ENCODE measurements at regions not wholly inside any gene's neighbourhood (a gene's known extent, or its start where the extent isn't known, plus 50 kb on each side); places are given as distances from the start of the nearest gene placed in this dataset.

DNA sequence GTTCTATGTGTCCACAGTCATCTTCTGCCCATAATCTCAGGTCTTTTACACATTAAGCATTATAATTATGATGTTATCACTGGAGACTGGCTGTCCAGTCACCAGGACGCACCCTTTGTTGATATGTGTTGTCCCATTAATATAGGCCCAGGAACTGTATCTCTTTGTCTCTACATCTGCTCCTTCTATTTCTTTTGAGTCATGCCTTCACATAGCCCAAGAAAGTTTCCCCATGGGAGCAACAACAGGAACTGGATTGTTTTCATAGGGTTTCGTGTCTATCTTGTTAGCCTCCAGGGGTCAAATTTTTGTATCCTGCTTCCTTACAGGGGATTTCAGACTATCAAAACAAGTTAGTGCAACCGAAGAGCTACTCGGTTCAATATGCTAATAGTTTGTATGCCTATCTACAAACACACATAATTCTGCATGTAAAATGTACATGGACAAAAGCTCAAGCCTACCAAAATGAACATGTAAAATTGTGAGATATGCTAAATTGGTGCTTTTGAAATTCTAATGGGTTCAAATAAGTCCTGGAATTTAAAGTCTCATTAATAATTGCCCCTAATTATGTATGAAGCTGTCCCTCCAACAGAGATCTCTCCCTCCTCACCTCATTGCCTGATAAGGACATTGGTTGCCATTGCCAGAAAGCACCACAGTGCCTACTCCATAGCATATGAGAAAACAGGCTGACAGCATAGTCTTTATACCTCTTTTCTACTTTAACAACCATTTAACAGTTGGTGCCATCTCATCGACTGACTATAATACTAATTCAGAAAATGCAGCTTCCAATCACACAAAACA lies 99.8 kb upstream of the DIO2 start:
- Histone ChIP-seq H3K4me3 (no peak overlapping the region), H3K27ac (no peak overlapping the region), H3K27me3 (no peaks in the 10 kb centered on the region), H3K4me1 (no peaks in the 10 kb centered on the region), H3K36me3 (no peaks in the 10 kb centered on the region), H3K9me3 (no peaks in the 10 kb centered on the region)
- ATAC-seq (no peak), DNase-seq (no peak)
- no peak for TF ChIP-seq POLR2A (IDR thresholded peaks at IDR 0.05)
- TF ChIP-seq, protein P1, sequence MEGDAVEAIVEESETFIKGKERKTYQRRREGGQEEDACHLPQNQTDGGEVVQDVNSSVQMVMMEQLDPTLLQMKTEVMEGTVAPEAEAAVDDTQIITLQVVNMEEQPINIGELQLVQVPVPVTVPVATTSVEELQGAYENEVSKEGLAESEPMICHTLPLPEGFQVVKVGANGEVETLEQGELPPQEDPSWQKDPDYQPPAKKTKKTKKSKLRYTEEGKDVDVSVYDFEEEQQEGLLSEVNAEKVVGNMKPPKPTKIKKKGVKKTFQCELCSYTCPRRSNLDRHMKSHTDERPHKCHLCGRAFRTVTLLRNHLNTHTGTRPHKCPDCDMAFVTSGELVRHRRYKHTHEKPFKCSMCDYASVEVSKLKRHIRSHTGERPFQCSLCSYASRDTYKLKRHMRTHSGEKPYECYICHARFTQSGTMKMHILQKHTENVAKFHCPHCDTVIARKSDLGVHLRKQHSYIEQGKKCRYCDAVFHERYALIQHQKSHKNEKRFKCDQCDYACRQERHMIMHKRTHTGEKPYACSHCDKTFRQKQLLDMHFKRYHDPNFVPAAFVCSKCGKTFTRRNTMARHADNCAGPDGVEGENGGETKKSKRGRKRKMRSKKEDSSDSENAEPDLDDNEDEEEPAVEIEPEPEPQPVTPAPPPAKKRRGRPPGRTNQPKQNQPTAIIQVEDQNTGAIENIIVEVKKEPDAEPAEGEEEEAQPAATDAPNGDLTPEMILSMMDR (IDR thresholded peaks at IDR 0.05 in 4 of 5, conservative IDR thresholded peaks at IDR 0.05 in 1 of 5), result no peak
- in situ Hi-C loops (cut with MboI; ENCODE audit: low sequenced_read_pairs in 4 of 4), result no loop called here
- intact Hi-C loops (cut with DNase I; ENCODE audit: low total_unique reads), result no loop called here

DNA sequence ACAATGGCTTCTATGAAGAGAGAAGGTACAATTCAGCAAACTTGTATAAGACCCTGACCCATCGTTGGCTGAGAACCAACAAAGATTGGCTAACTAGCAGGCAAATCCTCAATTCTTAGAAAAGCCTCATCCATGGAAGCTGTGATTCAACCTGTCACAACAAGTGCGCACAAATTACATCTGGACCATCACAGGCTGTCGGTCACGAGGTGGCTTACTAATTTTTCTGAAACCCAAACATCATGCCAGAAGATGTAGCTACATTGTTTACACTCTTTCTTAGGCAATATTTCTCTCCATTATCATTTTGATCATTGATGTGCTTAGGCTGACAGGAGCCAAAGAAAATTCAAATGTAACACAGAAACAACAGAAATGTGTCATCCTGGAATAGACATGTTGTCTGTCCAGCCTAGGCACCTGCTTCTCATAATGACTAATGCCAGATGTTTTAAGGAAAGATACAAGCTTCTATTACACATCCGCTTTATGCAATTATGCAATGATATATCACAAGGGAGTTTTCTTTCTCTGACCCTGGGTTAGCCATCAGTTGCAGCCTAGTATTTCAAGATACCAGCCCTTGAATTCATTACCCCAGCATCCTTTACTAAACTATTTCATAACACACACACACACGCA lies 92.9 kb upstream of the DIO2 start:
- H3K4me3 ChIP-seq, result no peak overlapping the region
- H3K27ac ChIP-seq, result no peak overlapping the region
- no peaks in the 10 kb centered on the region for H3K4me1 ChIP-seq
- in situ Hi-C loops (cut with MboI; ENCODE audit: low sequenced_read_pairs in 4 of 4) (no loop called here), intact Hi-C loops (cut with DNase I; ENCODE audit: low total_unique reads) (loop anchor here (1.0 kb wide), 1 partner anchor 47 kb away; no protein-coding TSS in a partner anchor)
- peak; percentile 78 to 89 for ATAC-seq
- TF ChIP-seq, protein P1 (IDR thresholded peaks at IDR 0.05 in 4 of 5, conservative IDR thresholded peaks at IDR 0.05 in 1 of 5), result no peak
- TF ChIP-seq POLR2A (IDR thresholded peaks at IDR 0.05), result no peak
- no peaks in the 10 kb centered on the region for H3K9me3 ChIP-seq
- peak; percentile 23 to 27 for DNase-seq
- H3K36me3 ChIP-seq, result no peaks in the 10 kb centered on the region
- H3K27me3 ChIP-seq, result no peaks in the 10 kb centered on the region

DNA sequence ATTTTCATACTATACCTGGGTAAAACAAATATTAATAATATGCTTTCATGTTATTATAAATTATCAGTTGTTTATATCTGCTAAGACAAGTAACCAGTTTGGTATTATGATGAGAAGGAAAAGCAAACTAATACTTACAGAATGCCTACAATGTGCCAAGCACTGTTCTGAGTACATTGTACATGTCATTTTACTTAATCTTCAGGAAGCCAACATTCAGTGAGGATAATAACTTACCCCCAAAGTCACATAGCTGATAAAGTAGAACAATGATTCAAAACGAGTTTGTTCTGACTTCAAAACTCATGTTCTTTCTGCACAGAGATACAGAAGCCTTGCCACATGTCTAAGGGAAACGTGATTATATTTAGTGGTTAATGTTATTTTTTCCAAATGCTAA lies 89.0 kb upstream of the DIO2 start:
- in situ Hi-C loops (cut with MboI; ENCODE audit: low sequenced_read_pairs in 4 of 4), result no loop called here

DNA sequence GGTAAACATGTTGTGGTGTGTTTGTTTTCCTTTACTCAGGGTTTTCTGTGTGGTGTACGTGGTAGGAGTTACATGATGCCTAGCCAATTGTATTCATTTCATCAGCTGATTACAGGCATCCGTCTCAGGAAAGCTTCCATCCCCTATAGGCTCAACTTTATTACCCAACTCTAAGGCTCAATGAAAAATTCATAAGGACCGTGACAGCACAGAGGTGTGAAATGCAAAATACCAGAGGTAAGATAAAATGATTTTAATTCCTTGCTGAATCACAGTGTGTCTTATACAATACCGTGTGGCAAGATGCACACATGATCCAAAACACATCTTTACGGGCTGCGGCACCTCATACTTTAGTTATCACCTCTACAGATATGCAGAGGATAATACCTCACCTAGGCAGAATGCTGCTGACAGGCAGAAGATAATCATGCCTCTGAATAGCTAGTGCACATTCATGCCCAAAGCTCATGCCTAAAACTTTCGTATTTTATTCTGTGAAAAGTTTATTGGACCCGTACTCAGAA lies 87.2 kb upstream of the DIO2 start:
- Histone ChIP-seq H3K4me1 (no peaks in the 10 kb centered on the region), H3K4me3 (no peak overlapping the region), H3K9me3 (no peaks in the 10 kb centered on the region), H3K36me3 (no peaks in the 10 kb centered on the region), H3K27ac (no peak overlapping the region), H3K27me3 (no peaks in the 10 kb centered on the region)
- TF ChIP-seq, protein P1 (IDR thresholded peaks at IDR 0.05 in 4 of 5, conservative IDR thresholded peaks at IDR 0.05 in 1 of 5), result no peak
- TF ChIP-seq POLR2A (IDR thresholded peaks at IDR 0.05), result no peak
- DNase-seq, result no peak
- no peak for ATAC-seq
- in situ Hi-C loops (cut with MboI; ENCODE audit: low sequenced_read_pairs in 4 of 4), result no loop called here
- intact Hi-C loops (cut with DNase I; ENCODE audit: low total_unique reads), result no loop called here

More for the DNA sequence above, 89.0 kb upstream of the DIO2 start:
- Histone ChIP-seq H3K9me3 (no peaks in the 10 kb centered on the region), H3K27me3 (no peaks in the 10 kb centered on the region), H3K36me3 (no peaks in the 10 kb centered on the region), H3K27ac (no peak overlapping the region), H3K4me1 (no peaks in the 10 kb centered on the region), H3K4me3 (no peak overlapping the region)
- ATAC-seq (no peak), DNase-seq (no peak)
- intact Hi-C loops (cut with DNase I; ENCODE audit: low total_unique reads), result no loop called here
- TF ChIP-seq, protein P1 (IDR thresholded peaks at IDR 0.05 in 4 of 5, conservative IDR thresholded peaks at IDR 0.05 in 1 of 5), result no peak
- TF ChIP-seq POLR2A (IDR thresholded peaks at IDR 0.05), result no peak
